Breast epithelium (tissue), 3 donors: ENCODE measurements at regions not wholly inside any gene's neighbourhood (a gene's known extent, or its start where the extent isn't known, plus 50 kb on each side); places are given as distances from the start of the nearest gene placed in this dataset.

Source experiments
- POLR2A ChIP-seq: fragments of 450-650 bp; IDR thresholded peaks from one replicate; pipeline ENCODE4 v1.6.1; 2016; ENCODE audit warnings: antibody characterized with exemption, mild to moderate bottlenecking, moderate library complexity
- POLR2AphosphoS5 ChIP-seq, 3 donors: sonication (generic); formaldehyde crosslinking; IDR thresholded peaks; one replicate each; pipeline ENCODE4 v1.6.1; 2017; ENCODE audit warnings: antibody characterized with exemption in 3 of 3
- TF ChIP-seq, protein P1 (sequence below), 3 donors: fragments of 450-650 bp; IDR thresholded peaks; one replicate each; pipeline ENCODE4 v1.5.1; 2016 to 2017; ENCODE audit warnings: antibody characterized with exemption in 3 of 3, mild to moderate bottlenecking in 3 of 3, moderate library complexity in 3 of 3

- no peak for TF ChIP-seq POLR2A
- TF ChIP-seq, protein P1, sequence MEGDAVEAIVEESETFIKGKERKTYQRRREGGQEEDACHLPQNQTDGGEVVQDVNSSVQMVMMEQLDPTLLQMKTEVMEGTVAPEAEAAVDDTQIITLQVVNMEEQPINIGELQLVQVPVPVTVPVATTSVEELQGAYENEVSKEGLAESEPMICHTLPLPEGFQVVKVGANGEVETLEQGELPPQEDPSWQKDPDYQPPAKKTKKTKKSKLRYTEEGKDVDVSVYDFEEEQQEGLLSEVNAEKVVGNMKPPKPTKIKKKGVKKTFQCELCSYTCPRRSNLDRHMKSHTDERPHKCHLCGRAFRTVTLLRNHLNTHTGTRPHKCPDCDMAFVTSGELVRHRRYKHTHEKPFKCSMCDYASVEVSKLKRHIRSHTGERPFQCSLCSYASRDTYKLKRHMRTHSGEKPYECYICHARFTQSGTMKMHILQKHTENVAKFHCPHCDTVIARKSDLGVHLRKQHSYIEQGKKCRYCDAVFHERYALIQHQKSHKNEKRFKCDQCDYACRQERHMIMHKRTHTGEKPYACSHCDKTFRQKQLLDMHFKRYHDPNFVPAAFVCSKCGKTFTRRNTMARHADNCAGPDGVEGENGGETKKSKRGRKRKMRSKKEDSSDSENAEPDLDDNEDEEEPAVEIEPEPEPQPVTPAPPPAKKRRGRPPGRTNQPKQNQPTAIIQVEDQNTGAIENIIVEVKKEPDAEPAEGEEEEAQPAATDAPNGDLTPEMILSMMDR (IDR thresholded peaks at IDR 0.05), result no peak
- no peak for TF ChIP-seq POLR2AphosphoS5 (IDR thresholded peaks at IDR 0.05)
Observed at GRCh38 chr12:125312471-125312870, 247.2 kb downstream of the AACS start.
